ENCODE measurements at regions not wholly inside any gene's neighbourhood (a gene's known extent, or its start where the extent isn't known, plus 50 kb on each side); places are given as distances from the start of the nearest gene placed in this dataset.

- Histone ChIP-seq H3K9me3 (ENCODE audit: low read length) (no peaks in the 10 kb centered on the region), H3K36me3 (ENCODE audit: insufficient read depth, low read length) (no peaks in the 10 kb centered on the region), H3K4me1 (ENCODE audit: insufficient read depth, low read length, severe bottlenecking) (no peaks in the 10 kb centered on the region), H3K79me2 (ENCODE audit: insufficient read depth, low read length) (no peaks in the 10 kb centered on the region), H3F3A (ENCODE audit: insufficient read depth, low read length) (no peaks in the 10 kb centered on the region), H3K9me2 (ENCODE audit: low read depth, low read length) (no peaks in the 10 kb centered on the region), H3K9ac (ENCODE audit: low read length) (no peak overlapping the region), H2AFZ (ENCODE audit: low read length) (no peak overlapping the region), H3K27me3 (ENCODE audit: insufficient read depth, low read length) (no peaks in the 10 kb centered on the region), H3K4me2 (ENCODE audit: low read length) (no peak overlapping the region), H4K20me1 (ENCODE audit: insufficient read depth, low read length) (no peaks in the 10 kb centered on the region), H3K4me3 (ENCODE audit: low read depth, low read length, poor library complexity, severe bottlenecking) (no peak overlapping the region), H3K27ac (ENCODE audit: low read depth, low read length, poor library complexity, severe bottlenecking) (no peak overlapping the region)
- no peak for TF ChIP-seq EZH2 (IDR thresholded peaks at IDR 0.05; ENCODE audit: borderline replicate concordance, low read length)
- TF ChIP-seq CTCF (IDR thresholded peaks at IDR 0.05; ENCODE audit: low read length) = no peak
Measured at GRCh38 chr5:57119031-57119430, 54.8 kb upstream of the GPBP1 start.

GRCh38 chr5:57124014-57124413 lies 49.8 kb upstream of the GPBP1 start:
- H3K27me3 ChIP-seq (ENCODE audit: insufficient read depth, low read length) = no peaks in the 10 kb centered on the region
- H4K20me1 ChIP-seq (ENCODE audit: insufficient read depth, low read length) = no peaks in the 10 kb centered on the region
- no peaks in the 10 kb centered on the region for H3K36me3 ChIP-seq (ENCODE audit: insufficient read depth, low read length)
- no peaks in the 10 kb centered on the region for H3K9me3 ChIP-seq (ENCODE audit: low read length)
- H3F3A ChIP-seq (ENCODE audit: insufficient read depth, low read length) = no peaks in the 10 kb centered on the region
- H3K4me3 ChIP-seq (ENCODE audit: low read depth, low read length, poor library complexity, severe bottlenecking) = no peak overlapping the region
- H3K27ac ChIP-seq (ENCODE audit: low read depth, low read length, poor library complexity, severe bottlenecking) = no peak overlapping the region
- H3K9me2 ChIP-seq (ENCODE audit: low read depth, low read length) = no peaks in the 10 kb centered on the region
- H3K79me2 ChIP-seq (ENCODE audit: insufficient read depth, low read length) = no peaks in the 10 kb centered on the region
- H2AFZ ChIP-seq (ENCODE audit: low read length) = no peak overlapping the region
- H3K9ac ChIP-seq (ENCODE audit: low read length) = no peak overlapping the region
- TF ChIP-seq EZH2 (IDR thresholded peaks at IDR 0.05; ENCODE audit: borderline replicate concordance, low read length) (no peak), CTCF (IDR thresholded peaks at IDR 0.05; ENCODE audit: low read length) (no peak)
- H3K4me2 ChIP-seq (ENCODE audit: low read length) = no peak overlapping the region
- H3K4me1 ChIP-seq (ENCODE audit: insufficient read depth, low read length, severe bottlenecking) = no peaks in the 10 kb centered on the region
